ENCODE measurements at regions not wholly inside any gene's neighbourhood (a gene's known extent, or its start where the extent isn't known, plus 50 kb on each side); places are given as distances from the start of the nearest gene placed in this dataset.
"Not testable (repeated sequence)": the region's sequence is repeated elsewhere in the genome, so short reads cannot be mapped to it uniquely, and the experiment has no call there.

- TF ChIP-seq CTCF (conservative IDR thresholded peaks at IDR 0.05; ENCODE audit: control insufficient read depth, insufficient read depth, low read depth, low read length) = no peak
- no peak overlapping the region for H3K4me3 ChIP-seq (ENCODE audit: control insufficient read depth, low read depth, low read length)
- DNase-seq (ENCODE audit: low read depth) = peak; percentile 52
These were observed 213.3 kb upstream of the ZRANB2 start for GRCh38 chr1:71294178-71294577.

- H3K4me3 ChIP-seq (ENCODE audit: control insufficient read depth, low read depth, low read length) = no peak overlapping the region
- DNase-seq (ENCODE audit: low read depth) = no peak
- no peak for TF ChIP-seq CTCF (conservative IDR thresholded peaks at IDR 0.05; ENCODE audit: control insufficient read depth, insufficient read depth, low read depth, low read length)
These were observed 211.4 kb upstream of the ZRANB2 start for GRCh38 chr1:71292203-71292602.

- not testable (repeated sequence) for DNase-seq (ENCODE audit: low read depth); H3K4me3 ChIP-seq (ENCODE audit: control insufficient read depth, low read depth, low read length)
These were observed 209.8 kb upstream of the ZRANB2 start for GRCh38 chr1:71290506-71291237.

GRCh38 chr1:71285529-71285928 lies 204.7 kb upstream of the ZRANB2 start:
- DNase-seq (ENCODE audit: low read depth) = no peak
- TF ChIP-seq CTCF (conservative IDR thresholded peaks at IDR 0.05; ENCODE audit: control insufficient read depth, insufficient read depth, low read depth, low read length) = no peak
- no peak overlapping the region for H3K4me3 ChIP-seq (ENCODE audit: control insufficient read depth, low read depth, low read length)

- peak; percentile 14 for DNase-seq (ENCODE audit: low read depth)
- no peak overlapping the region for H3K4me3 ChIP-seq (ENCODE audit: control insufficient read depth, low read depth, low read length)
- no peak for TF ChIP-seq CTCF (conservative IDR thresholded peaks at IDR 0.05; ENCODE audit: control insufficient read depth, insufficient read depth, low read depth, low read length)
These were observed 195.6 kb upstream of the ZRANB2 start for GRCh38 chr1:71276466-71276865.

- DNase-seq (ENCODE audit: low read depth) = peak; percentile 83
- H3K4me3 ChIP-seq (ENCODE audit: control insufficient read depth, low read depth, low read length) = no peak overlapping the region
- TF ChIP-seq CTCF (conservative IDR thresholded peaks at IDR 0.05; ENCODE audit: control insufficient read depth, insufficient read depth, low read depth, low read length) = no peak
These were observed 192.5 kb upstream of the ZRANB2 start for GRCh38 chr1:71273334-71273733.

GRCh38 chr1:71270394-71270915 lies 189.6 kb upstream of the ZRANB2 start:
- DNase-seq (ENCODE audit: low read depth) = no peak
- no peak for TF ChIP-seq CTCF (conservative IDR thresholded peaks at IDR 0.05; ENCODE audit: control insufficient read depth, insufficient read depth, low read depth, low read length)
- no peak overlapping the region for H3K4me3 ChIP-seq (ENCODE audit: control insufficient read depth, low read depth, low read length)

All from fibroblast of mammary gland (primary cell).